HCT116 (cell line): ENCODE measurements at regions not wholly inside any gene's neighbourhood (a gene's known extent, or its start where the extent isn't known, plus 50 kb on each side); places are given as distances from the start of the nearest gene placed in this dataset.

Source experiments
- ELF1 ChIP-seq: IDR thresholded peaks from 2 replicates; pipeline ENCODE4 v1.6.1; 2012; ENCODE audit warnings: low read depth, borderline replicate concordance
- EZH2 ChIP-seq: fragments of 200-600 bp; sonication (generic); IDR thresholded peaks from 2 replicates; pipeline ENCODE4 v1.6.1; 2017; ENCODE audit warnings: antibody characterized with exemption, mixed run types
- EZH2phosphoT487 ChIP-seq: fragments of 200-600 bp; IDR thresholded peaks from 2 replicates; pipeline ENCODE4 v1.6.1; 2018; ENCODE audit warnings: antibody characterized with exemption, borderline replicate concordance
- FOSL1 ChIP-seq: IDR thresholded peaks from 2 replicates; pipeline ENCODE4 v1.6.1; 2012; ENCODE audit warnings: low read depth
- POLR2A ChIP-seq: IDR thresholded peaks from 2 replicates; pipeline ENCODE4 v1.7.0; 2011; ENCODE audit warnings: borderline replicate concordance; ENCODE audit not compliant: insufficient read depth, insufficient read length; ENCODE audit errors: extremely low read depth
- POLR2AphosphoS5 ChIP-seq: IDR thresholded peaks from 2 replicates; pipeline ENCODE4 v1.6.1; 2011; ENCODE audit warnings: mild to moderate bottlenecking, low read depth, low read length, moderate library complexity
- RAD21 ChIP-seq: IDR thresholded peaks from 2 replicates; pipeline ENCODE4 v1.6.1; 2012; ENCODE audit warnings: low read depth, mild to moderate bottlenecking
- SP1 ChIP-seq: IDR thresholded peaks from 2 replicates; pipeline ENCODE4 v1.6.1; 2012; ENCODE audit warnings: low read depth
- SRF ChIP-seq: IDR thresholded peaks from 2 replicates; pipeline ENCODE4 v1.6.1; 2012; ENCODE audit warnings: low read depth
- TF ChIP-seq, protein P1 (sequence below), 3 experiments: fragments of 200-600 bp in 1 of 3; sonication (generic) in 1 of 3; IDR thresholded peaks in 2 of 3; conservative IDR thresholded peaks in 1 of 3; 2 replicates each; pipeline ENCODE4 v1.5.1; 2012 to 2017; ENCODE audit warnings: low read depth in 2 of 3, low read length in 2 of 3, antibody characterized with exemption in 1 of 3, borderline replicate concordance in 1 of 3, control low read depth in 1 of 3, mild to moderate bottlenecking in 1 of 3, mixed read lengths in 1 of 3, mixed run types in 1 of 3, moderate library complexity in 1 of 3; ENCODE audit not compliant: insufficient read depth in 1 of 3
- TF ChIP-seq, protein P2 (sequence below): IDR thresholded peaks from 2 replicates; pipeline ENCODE4 v1.6.1; 2011; ENCODE audit warnings: mild to moderate bottlenecking, low read length, moderate library complexity; ENCODE audit not compliant: insufficient replicate concordance; ENCODE audit errors: extremely low read depth
- TF ChIP-seq, protein P3 (sequence below): IDR thresholded peaks from 2 replicates; pipeline ENCODE4 v1.6.1; 2012; ENCODE audit warnings: low read depth

DNA sequence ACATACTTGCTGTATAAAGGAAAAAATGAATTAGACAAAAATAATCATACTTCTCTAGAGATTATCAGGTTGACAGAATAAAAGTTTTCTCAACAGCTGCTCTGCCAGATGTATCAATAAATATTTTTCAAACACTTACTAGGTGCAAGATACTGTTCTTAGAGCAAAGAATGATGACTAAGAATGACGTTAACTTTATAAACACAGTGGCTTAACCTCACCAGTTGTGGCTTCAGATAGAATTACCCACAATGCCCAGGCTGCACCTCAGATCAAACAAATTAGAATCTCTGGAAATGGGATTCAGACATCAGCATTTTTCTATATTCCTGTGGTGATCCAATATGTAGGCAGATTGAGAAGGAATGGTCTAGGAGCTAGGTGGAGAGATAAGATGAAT lies 422.4 kb upstream of the ATP11B start:
- TF ChIP-seq, protein P1, sequence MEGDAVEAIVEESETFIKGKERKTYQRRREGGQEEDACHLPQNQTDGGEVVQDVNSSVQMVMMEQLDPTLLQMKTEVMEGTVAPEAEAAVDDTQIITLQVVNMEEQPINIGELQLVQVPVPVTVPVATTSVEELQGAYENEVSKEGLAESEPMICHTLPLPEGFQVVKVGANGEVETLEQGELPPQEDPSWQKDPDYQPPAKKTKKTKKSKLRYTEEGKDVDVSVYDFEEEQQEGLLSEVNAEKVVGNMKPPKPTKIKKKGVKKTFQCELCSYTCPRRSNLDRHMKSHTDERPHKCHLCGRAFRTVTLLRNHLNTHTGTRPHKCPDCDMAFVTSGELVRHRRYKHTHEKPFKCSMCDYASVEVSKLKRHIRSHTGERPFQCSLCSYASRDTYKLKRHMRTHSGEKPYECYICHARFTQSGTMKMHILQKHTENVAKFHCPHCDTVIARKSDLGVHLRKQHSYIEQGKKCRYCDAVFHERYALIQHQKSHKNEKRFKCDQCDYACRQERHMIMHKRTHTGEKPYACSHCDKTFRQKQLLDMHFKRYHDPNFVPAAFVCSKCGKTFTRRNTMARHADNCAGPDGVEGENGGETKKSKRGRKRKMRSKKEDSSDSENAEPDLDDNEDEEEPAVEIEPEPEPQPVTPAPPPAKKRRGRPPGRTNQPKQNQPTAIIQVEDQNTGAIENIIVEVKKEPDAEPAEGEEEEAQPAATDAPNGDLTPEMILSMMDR (IDR thresholded peaks at IDR 0.05 in 2 of 3, conservative IDR thresholded peaks at IDR 0.05 in 1 of 3; ENCODE audit: borderline replicate concordance in 1 of 3, insufficient read depth in 1 of 3, low read depth in 2 of 3, low read length in 2 of 3), result no peak
- no peak for TF ChIP-seq POLR2AphosphoS5
- TF ChIP-seq, protein P2, sequence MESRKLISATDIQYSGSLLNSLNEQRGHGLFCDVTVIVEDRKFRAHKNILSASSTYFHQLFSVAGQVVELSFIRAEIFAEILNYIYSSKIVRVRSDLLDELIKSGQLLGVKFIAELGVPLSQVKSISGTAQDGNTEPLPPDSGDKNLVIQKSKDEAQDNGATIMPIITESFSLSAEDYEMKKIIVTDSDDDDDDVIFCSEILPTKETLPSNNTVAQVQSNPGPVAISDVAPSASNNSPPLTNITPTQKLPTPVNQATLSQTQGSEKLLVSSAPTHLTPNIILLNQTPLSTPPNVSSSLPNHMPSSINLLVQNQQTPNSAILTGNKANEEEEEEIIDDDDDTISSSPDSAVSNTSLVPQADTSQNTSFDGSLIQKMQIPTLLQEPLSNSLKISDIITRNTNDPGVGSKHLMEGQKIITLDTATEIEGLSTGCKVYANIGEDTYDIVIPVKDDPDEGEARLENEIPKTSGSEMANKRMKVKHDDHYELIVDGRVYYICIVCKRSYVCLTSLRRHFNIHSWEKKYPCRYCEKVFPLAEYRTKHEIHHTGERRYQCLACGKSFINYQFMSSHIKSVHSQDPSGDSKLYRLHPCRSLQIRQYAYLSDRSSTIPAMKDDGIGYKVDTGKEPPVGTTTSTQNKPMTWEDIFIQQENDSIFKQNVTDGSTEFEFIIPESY, result no peak
- no peak for TF ChIP-seq POLR2A
- TF ChIP-seq RAD21, result no peak
- no peak for TF ChIP-seq EZH2
- TF ChIP-seq SP1, result peak; percentile 69
- TF ChIP-seq EZH2phosphoT487, result no peak
- TF ChIP-seq, protein P3, sequence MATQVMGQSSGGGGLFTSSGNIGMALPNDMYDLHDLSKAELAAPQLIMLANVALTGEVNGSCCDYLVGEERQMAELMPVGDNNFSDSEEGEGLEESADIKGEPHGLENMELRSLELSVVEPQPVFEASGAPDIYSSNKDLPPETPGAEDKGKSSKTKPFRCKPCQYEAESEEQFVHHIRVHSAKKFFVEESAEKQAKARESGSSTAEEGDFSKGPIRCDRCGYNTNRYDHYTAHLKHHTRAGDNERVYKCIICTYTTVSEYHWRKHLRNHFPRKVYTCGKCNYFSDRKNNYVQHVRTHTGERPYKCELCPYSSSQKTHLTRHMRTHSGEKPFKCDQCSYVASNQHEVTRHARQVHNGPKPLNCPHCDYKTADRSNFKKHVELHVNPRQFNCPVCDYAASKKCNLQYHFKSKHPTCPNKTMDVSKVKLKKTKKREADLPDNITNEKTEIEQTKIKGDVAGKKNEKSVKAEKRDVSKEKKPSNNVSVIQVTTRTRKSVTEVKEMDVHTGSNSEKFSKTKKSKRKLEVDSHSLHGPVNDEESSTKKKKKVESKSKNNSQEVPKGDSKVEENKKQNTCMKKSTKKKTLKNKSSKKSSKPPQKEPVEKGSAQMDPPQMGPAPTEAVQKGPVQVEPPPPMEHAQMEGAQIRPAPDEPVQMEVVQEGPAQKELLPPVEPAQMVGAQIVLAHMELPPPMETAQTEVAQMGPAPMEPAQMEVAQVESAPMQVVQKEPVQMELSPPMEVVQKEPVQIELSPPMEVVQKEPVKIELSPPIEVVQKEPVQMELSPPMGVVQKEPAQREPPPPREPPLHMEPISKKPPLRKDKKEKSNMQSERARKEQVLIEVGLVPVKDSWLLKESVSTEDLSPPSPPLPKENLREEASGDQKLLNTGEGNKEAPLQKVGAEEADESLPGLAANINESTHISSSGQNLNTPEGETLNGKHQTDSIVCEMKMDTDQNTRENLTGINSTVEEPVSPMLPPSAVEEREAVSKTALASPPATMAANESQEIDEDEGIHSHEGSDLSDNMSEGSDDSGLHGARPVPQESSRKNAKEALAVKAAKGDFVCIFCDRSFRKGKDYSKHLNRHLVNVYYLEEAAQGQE, result no peak
- peak; percentile 64 for TF ChIP-seq SRF
- no peak for TF ChIP-seq ELF1
- peak; percentile 86 for TF ChIP-seq FOSL1
